ENCODE measurements at regions not wholly inside any gene's neighbourhood (a gene's known extent, or its start where the extent isn't known, plus 50 kb on each side); places are given as distances from the start of the nearest gene placed in this dataset.

- TF ChIP-seq, protein P1, sequence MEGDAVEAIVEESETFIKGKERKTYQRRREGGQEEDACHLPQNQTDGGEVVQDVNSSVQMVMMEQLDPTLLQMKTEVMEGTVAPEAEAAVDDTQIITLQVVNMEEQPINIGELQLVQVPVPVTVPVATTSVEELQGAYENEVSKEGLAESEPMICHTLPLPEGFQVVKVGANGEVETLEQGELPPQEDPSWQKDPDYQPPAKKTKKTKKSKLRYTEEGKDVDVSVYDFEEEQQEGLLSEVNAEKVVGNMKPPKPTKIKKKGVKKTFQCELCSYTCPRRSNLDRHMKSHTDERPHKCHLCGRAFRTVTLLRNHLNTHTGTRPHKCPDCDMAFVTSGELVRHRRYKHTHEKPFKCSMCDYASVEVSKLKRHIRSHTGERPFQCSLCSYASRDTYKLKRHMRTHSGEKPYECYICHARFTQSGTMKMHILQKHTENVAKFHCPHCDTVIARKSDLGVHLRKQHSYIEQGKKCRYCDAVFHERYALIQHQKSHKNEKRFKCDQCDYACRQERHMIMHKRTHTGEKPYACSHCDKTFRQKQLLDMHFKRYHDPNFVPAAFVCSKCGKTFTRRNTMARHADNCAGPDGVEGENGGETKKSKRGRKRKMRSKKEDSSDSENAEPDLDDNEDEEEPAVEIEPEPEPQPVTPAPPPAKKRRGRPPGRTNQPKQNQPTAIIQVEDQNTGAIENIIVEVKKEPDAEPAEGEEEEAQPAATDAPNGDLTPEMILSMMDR (IDR thresholded peaks at IDR 0.05), result no peak
- ATAC-seq (ENCODE audit: low FRiP score), result no peak
- no peak for DNase-seq (ENCODE audit: low spot score)
Measured at GRCh38 chr14:97723351-97723750, 926.2 kb downstream of the VRK1 start.

GRCh38 chr14:97723819-97724218 is 926.6 kb downstream of the VRK1 start:
- TF ChIP-seq, protein P1 (IDR thresholded peaks at IDR 0.05), result no peak
- DNase-seq (ENCODE audit: low spot score) (no peak), ATAC-seq (ENCODE audit: low FRiP score) (no peak)

DNA sequence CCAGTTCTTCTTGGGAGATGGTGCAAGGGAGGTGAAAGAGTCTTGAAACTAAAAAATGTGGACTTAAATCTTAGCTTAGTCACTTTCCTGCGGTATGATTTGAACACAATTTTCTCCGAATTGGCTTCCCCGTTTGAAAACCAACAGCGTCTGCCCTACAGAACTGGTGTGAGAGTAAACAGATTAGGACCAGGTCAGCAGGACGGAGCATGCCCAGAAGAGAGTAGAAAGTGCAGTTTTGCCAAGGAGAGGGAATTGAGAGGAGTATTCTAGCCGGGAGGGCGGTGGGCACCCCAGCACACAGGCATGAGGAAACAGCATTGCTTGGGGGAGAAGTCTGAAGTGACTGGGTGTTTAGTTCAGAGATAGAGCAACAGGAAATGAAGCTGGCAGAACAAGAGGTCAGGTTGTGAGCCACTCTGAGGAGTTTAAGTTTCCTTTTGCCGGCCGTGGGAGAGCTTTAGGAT is 927.1 kb downstream of the VRK1 start:
- TF ChIP-seq, protein P1 (IDR thresholded peaks at IDR 0.05), result no peak
- no peak for DNase-seq (ENCODE audit: low spot score)
- no peak for ATAC-seq (ENCODE audit: low FRiP score)

DNA sequence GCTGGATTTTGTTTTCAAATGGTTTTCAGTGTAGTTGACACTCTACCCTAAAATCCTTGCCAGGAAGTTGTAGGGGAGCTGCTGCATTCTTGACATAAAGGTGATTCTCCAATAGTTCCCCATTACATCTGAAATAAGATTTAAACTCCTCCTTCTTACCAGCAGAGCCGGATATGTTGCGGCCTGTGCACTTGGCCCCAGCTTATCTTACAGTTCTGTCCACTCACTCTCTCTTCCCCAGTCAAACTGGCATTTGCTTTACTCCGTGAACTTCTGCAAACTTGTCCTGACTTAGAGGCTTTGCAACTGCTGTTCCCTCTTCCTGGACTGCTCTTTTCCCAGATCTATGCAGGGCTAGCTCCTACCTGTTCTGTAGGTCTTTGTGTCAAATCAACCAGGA is 929.5 kb downstream of the VRK1 start:
- TF ChIP-seq, protein P1 (IDR thresholded peaks at IDR 0.05), result no peak
- no peak for ATAC-seq (ENCODE audit: low FRiP score)
- DNase-seq (ENCODE audit: low spot score), result no peak

- TF ChIP-seq, protein P1 (IDR thresholded peaks at IDR 0.05), result no peak
- no peak for DNase-seq (ENCODE audit: low spot score)
- no peak for ATAC-seq (ENCODE audit: low FRiP score)
Measured at GRCh38 chr14:97730706-97731105, 933.5 kb downstream of the VRK1 start.

- ATAC-seq (ENCODE audit: low FRiP score), result no peak
- no peak for DNase-seq (ENCODE audit: low spot score)
- TF ChIP-seq, protein P1 (IDR thresholded peaks at IDR 0.05), result no peak
Measured at GRCh38 chr14:97731800-97732199, 934.6 kb downstream of the VRK1 start.

GRCh38 chr14:97747316-97747715 is 950.1 kb downstream of the VRK1 start:
- TF ChIP-seq, protein P1 (IDR thresholded peaks at IDR 0.05), result no peak
- ATAC-seq (ENCODE audit: low FRiP score) (no peak), DNase-seq (ENCODE audit: low spot score) (no peak)

Data from omental fat pad (tissue), 3 donors.